RWPE1 (cell line): ENCODE measurements at regions not wholly inside any gene's neighbourhood (a gene's known extent, or its start where the extent isn't known, plus 50 kb on each side); places are given as distances from the start of the nearest gene placed in this dataset.
"Not testable (repeated sequence)": the region's sequence is repeated elsewhere in the genome, so short reads cannot be mapped to it uniquely, and the experiment has no call there.

ENCODE experiments used
- CTCF ChIA-PET: fragments of 350-600 bp; sonication (Branson Sonifier 250); formaldehyde crosslinking; extraction: SDS; loops from one replicate; lab custom pipeline; 2021; lab: Yijun Ruan, JAX
- POLR2A ChIA-PET: fragments of 400-600 bp; formaldehyde crosslinking; extraction: SDS; loops from one replicate; lab custom pipeline; 2020; ENCODE audit warnings: antibody characterized with exemption; ENCODE audit not compliant: low non-redundant PET; lab: Yijun Ruan, JAX
- DNase-seq: peaks from one replicate; pipeline ENCODE4 v3.0.0; 2012; ENCODE audit warnings: low spot score
- H3K27ac ChIP-seq: fragments of 450-650 bp; 2 replicates; pipeline ENCODE4 v1.5.1; 2017
- TF ChIP-seq, protein P1 (sequence below): fragments of 450-650 bp; conservative IDR thresholded peaks from 2 replicates; pipeline ENCODE4 v1.5.1; 2017; ENCODE audit warnings: low read depth, mild to moderate bottlenecking

DNA sequence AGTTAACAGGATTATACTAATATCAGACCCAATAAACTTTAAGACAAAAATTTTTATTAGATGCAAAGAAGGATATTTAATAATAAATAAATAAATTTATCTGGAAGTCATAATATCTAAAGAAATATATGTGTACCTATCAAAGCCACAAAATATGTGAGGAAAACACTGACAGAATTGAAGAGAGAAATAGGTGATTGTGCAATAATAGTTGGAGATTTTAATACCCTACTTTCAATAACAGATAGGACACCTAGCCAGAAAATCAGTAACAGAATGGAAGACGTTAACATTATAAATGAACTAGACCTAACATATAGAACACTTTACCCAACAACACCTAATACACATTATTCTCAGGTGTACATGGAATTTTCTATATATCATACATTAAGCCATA lies 541.4 kb upstream of the SMC2 start:
- ChIA-PET CTCF (no interaction called here), POLR2A (no interaction called here)
- DNase-seq = no peak
- no peak overlapping the region for H3K27ac ChIP-seq
- TF ChIP-seq, protein P1, sequence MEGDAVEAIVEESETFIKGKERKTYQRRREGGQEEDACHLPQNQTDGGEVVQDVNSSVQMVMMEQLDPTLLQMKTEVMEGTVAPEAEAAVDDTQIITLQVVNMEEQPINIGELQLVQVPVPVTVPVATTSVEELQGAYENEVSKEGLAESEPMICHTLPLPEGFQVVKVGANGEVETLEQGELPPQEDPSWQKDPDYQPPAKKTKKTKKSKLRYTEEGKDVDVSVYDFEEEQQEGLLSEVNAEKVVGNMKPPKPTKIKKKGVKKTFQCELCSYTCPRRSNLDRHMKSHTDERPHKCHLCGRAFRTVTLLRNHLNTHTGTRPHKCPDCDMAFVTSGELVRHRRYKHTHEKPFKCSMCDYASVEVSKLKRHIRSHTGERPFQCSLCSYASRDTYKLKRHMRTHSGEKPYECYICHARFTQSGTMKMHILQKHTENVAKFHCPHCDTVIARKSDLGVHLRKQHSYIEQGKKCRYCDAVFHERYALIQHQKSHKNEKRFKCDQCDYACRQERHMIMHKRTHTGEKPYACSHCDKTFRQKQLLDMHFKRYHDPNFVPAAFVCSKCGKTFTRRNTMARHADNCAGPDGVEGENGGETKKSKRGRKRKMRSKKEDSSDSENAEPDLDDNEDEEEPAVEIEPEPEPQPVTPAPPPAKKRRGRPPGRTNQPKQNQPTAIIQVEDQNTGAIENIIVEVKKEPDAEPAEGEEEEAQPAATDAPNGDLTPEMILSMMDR = no peak

DNA sequence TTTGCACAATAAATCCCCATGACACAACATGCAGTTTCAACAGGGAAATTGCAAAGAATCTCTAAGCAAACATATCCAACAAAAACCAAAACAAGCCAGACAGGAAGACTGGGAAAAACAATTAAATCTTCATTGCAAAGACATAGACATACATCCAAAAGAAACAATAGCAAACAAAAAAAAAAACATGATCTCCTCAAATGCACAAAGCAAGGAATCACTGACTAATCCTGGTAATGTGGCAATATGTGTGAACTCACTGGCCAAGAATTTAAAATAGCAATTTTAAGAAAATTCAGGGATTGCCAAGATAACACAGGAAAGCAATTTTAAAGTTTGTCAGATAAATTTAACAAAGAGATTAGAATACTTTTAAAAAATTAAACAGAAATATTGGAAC lies 520.1 kb upstream of the SMC2 start:
- TF ChIP-seq, protein P1 = no peak
- no peak overlapping the region for H3K27ac ChIP-seq
- peak; percentile 24 for DNase-seq
- CTCF ChIA-PET = no interaction called here
- POLR2A ChIA-PET = no interaction called here

DNA sequence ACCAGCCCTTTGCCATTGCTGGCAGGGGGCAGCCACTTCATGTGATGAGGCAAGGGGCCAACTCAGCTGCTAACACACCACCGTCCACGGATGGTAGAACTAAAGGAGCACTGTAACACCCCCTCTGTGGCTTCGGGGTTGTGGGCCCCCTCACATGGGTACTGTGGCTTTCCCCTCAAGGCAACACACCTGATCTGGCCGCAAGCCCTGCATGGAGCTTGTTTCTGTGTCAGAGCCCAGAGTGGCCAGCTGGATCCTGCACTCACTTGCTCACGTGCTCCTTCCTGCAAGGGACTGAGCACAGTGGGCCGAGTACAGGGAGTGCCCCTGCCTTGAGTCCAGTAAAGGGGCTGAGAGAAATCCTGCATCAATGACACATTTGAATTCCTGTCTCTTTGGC lies 507.4 kb upstream of the SMC2 start:
- H3K27ac ChIP-seq = no peak overlapping the region
- TF ChIP-seq, protein P1 = no peak
- POLR2A ChIA-PET = no interaction called here
- CTCF ChIA-PET = interaction anchor here (0.6 kb wide), 1 partner anchor 112 kb away, joined by 3 read pairs; no protein-coding TSS in a partner anchor
- no peak for DNase-seq

DNA sequence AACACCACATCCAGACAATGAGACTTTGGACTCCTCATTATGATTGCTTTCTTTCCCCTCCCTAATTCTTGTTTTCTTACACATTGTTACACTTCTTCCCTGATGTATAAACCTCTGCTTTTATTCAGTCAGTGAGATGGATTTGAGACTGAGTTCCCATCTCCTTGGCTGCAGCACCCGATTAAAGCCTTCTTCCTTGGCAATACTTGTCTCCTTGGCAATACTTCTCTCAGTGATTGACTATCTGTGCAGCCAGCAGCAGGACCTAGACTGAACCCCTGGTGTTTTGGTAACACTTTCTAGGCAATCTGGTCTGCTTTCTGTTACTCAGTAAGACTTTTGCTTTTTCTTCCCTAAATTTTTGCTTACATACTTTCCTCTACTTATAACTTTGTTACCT lies 492.8 kb upstream of the SMC2 start:
- TF ChIP-seq, protein P1 = no peak
- no peak overlapping the region for H3K27ac ChIP-seq
- DNase-seq = no peak
- CTCF ChIA-PET = interaction anchor here (0.8 kb wide), 1 partner anchor 435 kb away, joined by 3 read pairs; no protein-coding TSS in a partner anchor
- POLR2A ChIA-PET = no interaction called here

DNA sequence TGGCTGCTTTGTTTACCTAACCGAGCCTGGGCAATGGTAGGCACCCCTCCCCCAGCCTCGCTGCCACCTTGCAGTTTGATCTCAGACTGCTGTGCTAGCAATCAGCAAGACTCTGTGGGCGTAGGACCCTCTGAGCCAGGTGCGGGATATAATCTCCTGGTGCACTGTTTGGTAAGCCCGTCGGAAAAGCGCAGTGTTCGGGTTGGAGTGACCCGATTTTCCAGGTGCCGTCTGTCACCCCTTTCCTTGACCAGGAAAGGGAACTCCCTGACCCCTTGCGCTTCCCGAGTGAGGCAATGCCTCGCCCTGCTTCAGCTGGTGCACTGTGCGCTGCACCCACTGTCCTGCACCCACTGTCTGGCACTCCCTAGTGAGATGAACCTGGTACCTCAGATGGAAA lies 482.2 kb upstream of the SMC2 start:
- H3K27ac ChIP-seq, POLR2A ChIA-PET, DNase-seq, CTCF ChIA-PET: not testable (repeated sequence)

DNA sequence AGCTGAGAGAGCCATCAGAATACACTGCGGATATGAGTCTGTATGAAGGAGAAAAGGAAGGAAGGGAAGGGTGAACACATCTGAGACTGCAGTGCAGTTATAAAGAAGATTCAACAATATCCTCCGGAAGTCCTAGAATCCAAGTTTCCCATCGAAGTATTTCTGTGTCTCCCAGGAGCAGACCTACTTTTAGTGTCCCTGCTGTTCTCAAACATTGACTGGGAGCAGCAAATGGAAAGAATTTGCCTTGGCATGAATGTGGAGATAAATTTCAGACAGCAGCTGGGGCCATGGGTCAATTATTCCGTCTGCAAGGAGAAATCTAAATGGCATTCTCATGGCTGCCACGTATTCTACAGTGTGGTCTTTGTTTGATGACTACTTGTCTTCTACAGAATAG lies 478.1 kb upstream of the SMC2 start:
- no peak for DNase-seq
- ChIA-PET POLR2A (no interaction called here), CTCF (no interaction called here)
- no peak overlapping the region for H3K27ac ChIP-seq
- TF ChIP-seq, protein P1 = no peak

DNA sequence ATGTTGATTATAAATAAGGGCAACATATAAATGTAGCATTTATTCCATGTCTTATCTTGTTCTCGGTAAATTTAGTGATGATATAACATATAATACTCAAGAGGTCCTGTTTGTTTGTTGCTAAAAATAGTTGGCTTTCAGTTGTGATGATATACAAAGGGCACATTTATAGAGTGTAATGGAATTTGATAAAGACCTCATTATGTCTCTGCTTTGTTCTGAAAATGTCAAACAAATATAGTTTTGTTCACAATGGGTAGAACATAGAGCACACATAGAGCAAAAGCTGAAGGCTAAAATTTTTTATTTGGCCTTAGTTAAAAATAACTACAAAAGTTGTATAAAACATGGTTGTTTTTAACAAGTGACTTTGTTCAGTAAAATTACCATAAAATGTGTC lies 477.1 kb upstream of the SMC2 start:
- ChIA-PET CTCF (interaction anchor here (0.6 kb wide), 1 partner anchor 362 kb away, joined by 3 read pairs; no protein-coding TSS in a partner anchor), POLR2A (no interaction called here)
- no peak for DNase-seq
- TF ChIP-seq, protein P1 = no peak
- H3K27ac ChIP-seq = no peak overlapping the region
